GM20431 (cell line): ENCODE measurements at regions not wholly inside any gene's neighbourhood (a gene's known extent, or its start where the extent isn't known, plus 50 kb on each side); places are given as distances from the start of the nearest gene placed in this dataset.

Experiments used
- in situ Hi-C: fragments of 300-500 bp; cut with MseI, MboI; formaldehyde crosslinking; loops from one replicate; pipeline ENCODE4 v1.15.0; 2020; ENCODE audit warnings: low sequenced_read_pairs; ENCODE audit not compliant: unreplicated experiment

DNA sequence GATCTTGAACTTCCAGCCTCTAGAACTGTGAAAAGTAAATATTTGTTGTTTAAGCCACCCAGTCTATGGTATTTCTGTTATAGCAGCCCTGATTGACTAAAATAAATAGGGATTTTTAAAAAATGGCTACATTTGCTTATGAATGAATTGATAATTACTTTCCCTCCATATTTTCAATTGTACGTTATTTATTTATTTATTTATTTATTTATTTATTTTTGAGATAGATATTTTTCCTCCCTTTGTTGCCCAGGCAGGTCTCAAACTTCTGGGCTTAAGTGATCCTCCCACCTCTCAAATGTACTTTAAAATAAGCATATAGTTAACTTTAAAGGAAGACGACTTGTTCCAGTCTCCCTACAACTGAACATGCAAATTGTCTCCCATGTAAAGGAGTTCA lies 76.0 kb upstream of the HMGA2 start:
- in situ Hi-C loops = no loop called here

DNA sequence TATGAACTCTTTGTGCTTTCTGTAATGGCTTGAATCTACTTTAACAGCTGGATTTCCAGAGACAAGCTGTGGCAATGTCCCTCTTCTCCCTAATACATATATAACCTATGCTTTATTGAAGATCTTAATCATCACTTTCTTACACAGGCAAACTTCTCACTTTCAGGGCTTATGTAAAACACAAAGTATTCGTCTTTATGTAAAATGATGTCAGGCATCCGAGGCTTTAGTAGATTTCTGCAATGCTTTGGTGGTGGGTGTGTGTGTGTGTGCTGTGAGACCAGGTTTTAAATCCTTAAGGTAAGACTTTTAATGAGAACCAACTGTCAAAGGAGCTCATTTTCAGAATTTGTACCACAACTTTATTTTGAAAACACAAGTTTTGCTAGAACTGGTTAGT lies 70.0 kb upstream of the HMGA2 start:
- in situ Hi-C loops = no loop called here

DNA sequence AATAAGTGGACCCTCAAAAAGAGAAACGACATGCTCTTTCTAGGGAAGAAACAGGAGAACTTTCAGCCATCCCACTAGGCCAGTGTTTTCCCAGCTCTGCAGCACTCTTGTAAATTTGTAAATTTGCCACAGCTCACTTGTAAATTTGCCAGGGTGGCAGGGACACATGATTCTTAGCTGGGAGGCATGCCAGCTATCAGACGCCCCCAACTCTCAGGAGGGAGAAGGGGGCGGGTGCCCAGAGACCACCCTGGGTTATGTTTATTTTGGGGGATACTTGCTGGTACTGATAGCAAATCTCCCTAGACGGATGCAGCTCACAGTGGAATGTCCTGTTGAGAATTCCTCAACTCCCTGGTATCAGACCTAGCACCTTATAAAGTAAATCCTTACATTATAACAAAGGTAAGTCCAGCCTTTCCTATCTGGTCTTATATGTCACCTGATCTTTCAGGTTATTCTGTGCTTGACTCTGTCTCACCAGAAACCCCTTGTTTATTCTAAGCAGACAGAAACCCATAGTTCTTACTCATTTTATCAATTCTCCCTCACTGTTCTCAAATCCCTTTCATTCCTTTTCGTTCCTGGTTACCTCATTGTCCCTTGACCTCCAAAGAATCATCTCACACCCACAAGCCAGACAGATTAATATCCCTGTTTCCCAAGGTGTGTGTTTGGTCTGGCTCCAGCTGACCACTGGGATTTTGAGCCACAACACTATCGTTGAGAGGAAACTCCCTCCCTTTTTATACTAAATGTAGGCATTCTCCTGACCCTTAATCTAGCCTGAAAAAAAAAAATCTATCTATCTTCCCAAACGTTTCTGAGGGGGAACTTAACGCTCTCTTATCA lies 69.3 kb upstream of the HMGA2 start:
- in situ Hi-C loops = no loop called here

DNA sequence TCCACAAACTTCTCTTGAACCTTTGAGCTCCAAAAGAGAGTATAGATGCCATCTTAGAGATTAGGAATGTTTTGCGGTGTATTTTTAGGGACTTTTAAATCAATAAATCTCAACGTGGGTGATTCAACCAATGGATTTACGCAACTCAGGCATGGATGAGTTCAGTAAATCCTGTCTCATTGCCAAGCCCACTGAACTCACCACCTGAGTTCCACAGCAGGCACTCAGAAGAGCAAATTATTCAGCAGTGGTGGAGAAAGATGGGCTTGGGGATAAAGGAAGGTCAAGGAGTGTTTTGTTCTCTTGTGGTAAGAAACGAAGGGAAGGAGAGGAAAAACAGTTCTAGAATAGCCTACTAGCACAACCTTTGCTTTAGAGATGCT lies 68.7 kb upstream of the HMGA2 start:
- in situ Hi-C loops = no loop called here

DNA sequence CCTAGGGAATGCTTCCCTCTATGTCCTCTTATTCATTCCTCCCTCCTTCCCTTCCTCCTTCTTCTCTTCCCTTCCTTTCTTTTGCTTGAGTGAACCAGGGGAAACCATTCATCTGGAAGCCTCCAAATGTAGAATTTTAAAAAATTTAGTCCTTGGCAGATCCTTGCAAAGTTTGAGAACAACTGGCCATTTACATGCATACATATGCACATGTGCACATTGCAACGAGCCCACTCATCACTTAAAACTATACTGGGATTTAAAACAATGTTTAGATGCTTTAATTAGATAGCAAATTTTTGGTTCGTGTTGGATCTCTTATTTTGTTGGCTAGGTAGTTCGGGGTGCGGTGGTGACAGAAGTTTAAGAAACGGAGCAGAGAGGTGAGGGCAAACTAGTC lies 68.0 kb upstream of the HMGA2 start:
- in situ Hi-C loops = no loop called here

DNA sequence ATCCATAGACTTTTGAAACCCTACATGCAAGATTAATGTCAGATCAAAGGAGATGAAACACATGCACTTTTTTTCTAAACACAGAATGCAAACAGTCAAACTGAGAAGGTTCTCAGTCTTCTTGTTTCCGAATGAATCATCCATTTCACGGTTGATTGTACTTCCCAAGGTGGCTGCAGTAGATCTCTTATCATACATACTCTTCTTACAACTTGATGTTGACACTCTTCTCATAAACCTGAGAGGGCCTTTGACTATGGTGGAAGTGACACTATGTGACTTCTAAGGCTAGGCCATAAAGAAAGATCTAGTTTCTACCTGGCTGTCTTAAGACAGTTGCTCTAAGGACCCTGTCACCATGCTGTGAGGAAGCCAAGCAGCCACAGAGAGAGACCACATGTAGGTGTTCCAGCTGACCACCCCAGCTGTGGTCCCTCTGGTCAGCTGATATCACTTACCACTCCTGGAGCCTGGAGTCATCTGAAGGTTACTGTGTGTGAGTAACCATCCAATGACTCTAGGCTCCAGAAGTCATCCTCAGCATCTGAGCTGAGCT lies 67.2 kb upstream of the HMGA2 start:
- in situ Hi-C loops = no loop called here

DNA sequence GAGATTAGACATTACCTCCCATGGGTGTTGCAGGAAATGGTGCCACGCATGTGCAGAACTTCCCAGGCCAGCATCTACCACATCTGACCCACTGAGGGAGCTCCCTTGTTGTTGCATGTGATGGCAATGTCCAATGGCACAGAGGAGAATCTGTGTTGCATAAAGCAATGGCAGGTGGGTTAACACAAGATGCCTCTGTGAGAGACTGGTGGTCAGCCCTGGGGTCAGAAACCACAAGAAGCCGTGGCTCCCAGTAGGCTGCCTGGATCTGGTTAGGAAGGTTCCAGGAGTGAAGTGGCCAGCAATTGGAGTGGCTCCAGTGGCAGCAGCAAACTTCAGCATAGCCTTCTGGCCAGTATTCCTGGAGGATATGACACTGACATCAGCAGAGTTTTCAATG lies 65.9 kb upstream of the HMGA2 start:
- in situ Hi-C loops = no loop called here

DNA sequence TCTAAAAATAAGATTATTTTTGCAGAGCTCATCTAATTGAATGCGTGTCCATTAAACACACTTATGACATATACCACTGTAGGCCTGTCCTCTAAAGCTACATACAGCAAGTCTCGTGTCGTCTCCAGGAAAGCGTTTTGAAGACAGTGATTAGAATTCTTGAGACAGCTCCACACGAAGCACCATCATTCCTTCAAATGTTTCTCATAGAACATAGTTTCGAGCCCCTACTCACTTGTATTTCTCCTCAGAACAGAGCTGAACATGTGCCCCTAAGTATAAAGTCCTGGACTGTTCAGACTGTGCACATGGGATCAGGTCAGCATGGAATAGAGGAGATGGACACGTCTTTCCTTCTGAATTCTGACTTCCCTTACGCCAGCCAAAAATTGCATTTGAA lies 64.5 kb upstream of the HMGA2 start:
- in situ Hi-C loops = no loop called here

DNA sequence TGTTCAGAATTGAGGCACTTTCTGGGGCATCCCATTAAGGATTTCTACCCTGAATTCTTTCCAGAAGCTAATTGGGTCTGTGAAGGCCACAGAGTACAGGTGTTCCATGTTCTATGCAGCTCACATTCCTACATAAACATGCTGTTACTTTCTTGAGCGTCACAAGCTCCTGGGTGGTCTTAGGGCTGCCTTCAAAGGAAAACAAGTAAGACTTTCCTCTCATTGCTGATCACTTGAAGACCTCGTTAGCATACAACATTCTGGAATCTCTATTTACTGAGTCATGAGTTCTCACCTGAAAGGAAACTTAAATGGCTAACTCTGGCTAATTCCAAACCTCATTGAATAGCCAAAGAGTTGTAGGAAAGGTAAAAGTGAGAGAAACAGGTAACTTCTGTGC lies 63.0 kb upstream of the HMGA2 start:
- in situ Hi-C loops = no loop called here

DNA sequence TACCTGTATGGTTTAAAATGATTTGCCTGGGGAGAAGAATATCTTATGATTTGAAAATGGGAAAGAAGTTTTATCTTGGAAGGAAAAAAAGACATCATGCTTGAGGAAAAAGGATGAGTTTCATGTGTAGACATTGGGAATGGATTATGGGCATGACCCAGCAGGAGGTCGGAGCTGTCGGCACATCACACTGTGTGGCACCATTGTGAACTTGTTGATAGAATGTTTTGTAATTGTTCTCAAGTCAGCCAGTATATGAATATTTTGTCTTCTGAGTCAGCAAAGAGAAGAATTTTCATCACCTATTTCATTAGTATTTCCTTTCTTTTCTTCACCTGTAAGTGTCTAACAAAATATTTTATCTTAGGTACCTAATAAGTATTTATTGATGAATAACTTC lies 60.0 kb upstream of the HMGA2 start:
- in situ Hi-C loops = no loop called here

DNA sequence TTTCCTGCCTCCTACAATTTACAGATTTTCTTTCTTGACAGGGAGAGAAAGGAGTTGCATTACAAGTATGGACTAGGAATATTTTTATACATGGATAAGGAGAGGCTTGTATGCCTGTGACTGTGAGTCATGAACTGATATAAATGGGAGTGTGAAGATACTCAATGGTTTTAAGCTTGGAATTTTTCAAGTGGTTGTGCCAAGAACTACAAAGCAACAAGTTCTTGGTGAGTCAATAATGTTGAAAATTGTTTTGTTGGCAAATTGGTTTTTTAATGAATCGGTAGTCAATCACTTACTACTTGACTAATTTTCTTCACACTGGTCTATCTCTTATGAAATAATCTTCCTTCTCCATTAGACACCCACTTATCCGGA lies 58.9 kb upstream of the HMGA2 start:
- in situ Hi-C loops = no loop called here

DNA sequence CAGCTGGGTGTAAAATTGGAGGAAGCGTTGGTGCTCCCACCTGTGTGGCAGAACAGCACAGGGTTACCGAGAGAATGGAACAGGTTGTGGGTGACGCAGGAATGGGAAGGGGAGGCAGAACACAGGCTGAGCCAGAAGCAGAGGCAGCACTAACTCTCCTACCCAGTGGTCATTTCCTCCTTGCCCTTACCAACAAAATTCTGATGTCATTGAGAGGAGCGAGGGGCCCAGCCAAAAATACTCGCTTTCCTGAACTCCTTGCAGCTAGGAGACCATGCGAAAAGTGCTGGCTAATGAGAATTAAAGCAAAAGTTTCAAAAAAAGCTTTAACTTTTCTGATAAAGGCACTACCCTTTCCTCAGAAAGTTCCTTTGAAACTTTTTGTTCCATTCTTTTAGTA lies 54.4 kb upstream of the HMGA2 start:
- in situ Hi-C loops = no loop called here
